ENCODE measurements at regions not wholly inside any gene's neighbourhood (a gene's known extent, or its start where the extent isn't known, plus 50 kb on each side); places are given as distances from the start of the nearest gene placed in this dataset. TPM values are rescaled to one million over a fixed set of nuclear protein-coding genes. Genes with fewer than 3 reads are reported as not detected.
"Not testable (repeated sequence)": the region's sequence is repeated elsewhere in the genome, so short reads cannot be mapped to it uniquely, and the experiment has no call there.

- H3K4me3 ChIP-seq: no peak overlapping the region
- H3K9me3 ChIP-seq: no peaks in the 10 kb centered on the region
- H3K36me3 ChIP-seq: no peaks in the 10 kb centered on the region
- DNase-seq (ENCODE audit: low spot score in 2 of 2): no peak
- WGBS, 2 donors: 89% methylated on average over 2 of the region's 2 CpGs; no CpG with 5 or more reads in 1 of the 2 donors
- no peak overlapping the region for H3K27ac ChIP-seq
- no peaks in the 10 kb centered on the region for H3K4me1 ChIP-seq
- H3K27me3 ChIP-seq: no peaks in the 10 kb centered on the region
- TF ChIP-seq CTCF (IDR thresholded peaks at IDR 0.05) (no peak), POLR2A (IDR thresholded peaks at IDR 0.05) (no peak), EP300 (IDR thresholded peaks at IDR 0.05) (no peak)
Measured at GRCh38 chrY:16446152-16446551, 1433.9 kb downstream of the CDY2B start.

GRCh38 chrY:16409206-16409923 lies 1470.7 kb downstream of the CDY2B start:
- H3K9me3 ChIP-seq; DNase-seq (ENCODE audit: low spot score in 2 of 2); H3K27ac ChIP-seq; H3K4me1 ChIP-seq; H3K4me3 ChIP-seq; H3K36me3 ChIP-seq; H3K27me3 ChIP-seq: not testable (repeated sequence)
- no CpG with 5 or more reads among the region's 2 CpGs for WGBS, 2 donors

GRCh38 chrY:16379458-16379857 lies 1500.6 kb downstream of the CDY2B start:
- no CpG with 5 or more reads among the region's 4 CpGs for WGBS, 2 donors
- DNase-seq (ENCODE audit: low spot score in 2 of 2); H3K27ac ChIP-seq; H3K4me1 ChIP-seq; H3K27me3 ChIP-seq; H3K9me3 ChIP-seq; H3K4me3 ChIP-seq; H3K36me3 ChIP-seq: not testable (repeated sequence)

DNA sequence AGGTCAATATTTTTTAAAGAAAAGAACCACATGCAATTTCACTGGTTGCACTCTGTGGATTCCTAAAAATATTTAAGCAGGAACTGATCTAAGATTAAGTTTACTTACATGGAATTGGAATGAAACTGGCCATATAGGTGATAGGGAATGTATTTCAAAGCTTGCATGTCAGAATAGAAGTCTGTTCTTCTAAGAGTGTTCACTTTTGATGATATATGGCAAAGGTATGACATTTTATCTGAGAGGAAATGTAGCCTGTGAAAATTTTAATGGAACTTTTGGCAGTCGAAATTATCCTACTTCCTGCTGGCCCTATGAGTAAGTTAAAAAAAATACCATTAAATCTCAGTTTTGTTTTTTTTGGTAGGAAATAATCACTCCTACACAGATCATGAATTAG lies 1538.4 kb downstream of the CDY2B start:
- not testable (repeated sequence) for H3K4me3 ChIP-seq; H3K4me1 ChIP-seq; H3K27me3 ChIP-seq; DNase-seq (ENCODE audit: low spot score in 2 of 2); H3K9me3 ChIP-seq; H3K36me3 ChIP-seq; H3K27ac ChIP-seq
- no CpG with 5 or more reads among the region's 1 CpG for WGBS, 2 donors

DNA sequence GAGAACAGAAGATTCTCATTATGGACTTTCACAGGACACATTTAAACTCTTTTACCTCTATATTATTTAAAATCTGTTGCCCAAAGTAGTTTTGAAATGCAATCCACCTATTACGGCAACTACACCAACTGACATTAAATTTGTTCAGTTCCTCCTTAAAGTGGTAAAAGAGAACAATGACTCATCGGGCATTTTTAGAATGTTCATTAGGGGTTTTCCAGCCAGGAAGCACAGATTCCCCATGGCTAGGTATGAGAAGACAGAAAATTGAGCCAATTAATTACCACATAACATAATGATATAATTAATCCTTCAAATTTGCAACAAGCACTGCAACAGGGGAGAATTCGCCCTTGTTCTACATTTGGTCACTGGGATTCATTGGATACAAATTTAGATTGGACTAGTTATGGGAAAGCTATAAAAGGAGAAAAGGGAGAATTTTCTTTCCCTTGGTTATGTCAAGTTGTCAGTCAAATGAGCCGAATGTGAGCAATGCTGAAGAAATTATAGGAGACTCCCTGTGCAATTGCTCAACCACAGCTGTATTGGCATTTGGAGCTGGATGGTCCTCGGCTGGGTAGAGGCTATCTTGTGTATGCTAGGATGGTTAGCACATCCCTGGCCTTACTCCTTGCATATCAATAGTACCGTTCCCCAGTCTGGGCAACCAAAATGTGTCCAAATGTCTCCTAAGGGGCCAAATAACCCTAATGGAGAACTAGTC lies 1549.8 kb downstream of the CDY2B start:
- not testable (repeated sequence) for DNase-seq (ENCODE audit: low spot score in 2 of 2); H3K9me3 ChIP-seq; H3K36me3 ChIP-seq; H3K27me3 ChIP-seq; H3K27ac ChIP-seq; H3K4me3 ChIP-seq; H3K4me1 ChIP-seq
- no CpG with 5 or more reads among the region's 6 CpGs for whole genome bisulfite sequencing, 2 donors

- not testable (repeated sequence) for H3K36me3 ChIP-seq; H3K4me3 ChIP-seq; H3K27me3 ChIP-seq; DNase-seq (ENCODE audit: low spot score in 2 of 2); H3K9me3 ChIP-seq; H3K4me1 ChIP-seq; H3K27ac ChIP-seq
- WGBS, 2 donors: no CpG with 5 or more reads among the region's 8 CpGs
Measured at GRCh38 chrY:16329135-16329820, 1550.7 kb downstream of the CDY2B start.

Small RNAs in the stretch of these regions (small RNA-seq; reads per million reads assigned to genes)
- not detected for gene RNU6-184P

Measured in tibial nerve (tissue), 4 donors.